Body of pancreas (tissue), 4 donors: ENCODE measurements at regions not wholly inside any gene's neighbourhood (a gene's known extent, or its start where the extent isn't known, plus 50 kb on each side); places are given as distances from the start of the nearest gene placed in this dataset.

Experiments
- ATAC-seq: fragments of 150-250 bp; one replicate; pipeline ENCODE4 v1.9.1; 2016
- DNase-seq, 4 donors: peaks; one replicate each; pipeline ENCODE4 v3.0.0-alpha.2; 2019
- H3K27ac ChIP-seq, 4 donors: fragments of 200-600 bp; sonication (generic); 1 replicate in 3 of 4; 2 replicates in 1 of 4; pipeline versions ENCODE4 v1.5.1 to v1.6.1; 2016 to 2019; ENCODE audit warnings: mild to moderate bottlenecking in 1 of 4, mixed read lengths in 1 of 4, moderate library complexity in 1 of 4
- H3K27me3 ChIP-seq, 2 donors: fragments of 200-600 bp; sonication (generic); one replicate each; pipeline ENCODE4 v1.6.0; 2016; ENCODE audit warnings: mild to moderate bottlenecking in 1 of 2
- H3K36me3 ChIP-seq, 2 donors: fragments of 200-600 bp; sonication (generic); replicated peaks in 1 of 2; 2 replicates each; pipeline ENCODE4 v1.5.1; 2016; ENCODE audit warnings: low read depth in 2 of 2; ENCODE audit not compliant: insufficient read depth in 1 of 2
- H3K4me1 ChIP-seq: fragments of 200-600 bp; sonication (generic); one replicate; pipeline ENCODE4 v1.6.0; 2016
- H3K4me3 ChIP-seq, 2 donors: fragments of 200-600 bp; sonication (generic); 1 replicate in 1 of 2; 2 replicates in 1 of 2; pipeline ENCODE4 v1.5.1; 2016 to 2019
- H3K9me3 ChIP-seq, 3 donors: fragments of 200-600 bp; sonication (generic); 1 replicate in 2 of 3; 2 replicates in 1 of 3; pipeline ENCODE4 v1.5.1; 2016
- CTCF ChIP-seq, 7 experiments: fragments of 450-650 bp in 4 of 7; fragments of 200-600 bp in 3 of 7; sonication (generic) in 3 of 7; IDR thresholded peaks; one replicate each; pipeline ENCODE4 v1.5.1; 2016 to 2019; ENCODE audit warnings: antibody characterized with exemption in 7 of 7
- POLR2A ChIP-seq, 3 donors: fragments of 450-650 bp; IDR thresholded peaks; one replicate each; pipeline ENCODE4 v1.6.1; 2016; ENCODE audit warnings: antibody characterized with exemption in 3 of 3, mild to moderate bottlenecking in 2 of 3
- WGBS, 2 donors: methylation state at CpG; one replicate each; pipeline ENCODE4 v1.1.5; 2017; 5-methylcytosine and 5-hydroxymethylcytosine counted together
- intact Hi-C: fragments of 100-400 bp; cut with DNase I; formaldehyde crosslinking; loops from one replicate; pipeline ENCODE4 v1.15.1; 2023

DNA sequence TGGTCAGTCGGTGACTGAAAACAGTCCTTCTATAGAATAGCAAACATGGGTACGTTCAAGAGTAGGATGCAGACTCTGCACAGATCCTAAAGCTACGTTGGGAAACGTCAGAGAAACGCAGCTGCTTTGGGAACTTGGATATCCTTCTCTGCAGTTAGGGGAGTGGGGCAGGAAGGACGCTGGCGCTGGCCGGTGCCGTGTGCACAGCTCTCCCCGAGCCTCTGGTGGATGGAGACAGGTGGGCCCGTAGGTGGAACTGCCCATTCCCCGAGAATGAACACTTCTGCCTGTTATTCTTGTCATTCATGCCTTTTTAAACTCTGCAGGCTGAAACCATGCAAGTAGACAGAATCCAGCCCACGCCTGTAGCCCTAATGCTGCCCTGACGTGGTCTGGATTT, 91.7 kb upstream of the MBOAT2 start:
- DNase-seq (no peak), ATAC-seq (no peak)
- H3K9me3 ChIP-seq, result no peaks in the 10 kb centered on the region
- H3K27ac ChIP-seq, result no peak overlapping the region
- no peaks in the 10 kb centered on the region for H3K36me3 ChIP-seq
- no peak overlapping the region for H3K4me3 ChIP-seq
- WGBS, 2 donors, result 71 to 77% methylated on average over 13 to 14 of the region's 14 CpGs
- no peaks in the 10 kb centered on the region for H3K27me3 ChIP-seq
- H3K4me1 ChIP-seq, result no peaks in the 10 kb centered on the region
- intact Hi-C loops, result no loop called here
- TF ChIP-seq POLR2A (IDR thresholded peaks at IDR 0.05) (no peak), CTCF (IDR thresholded peaks at IDR 0.05) (no peak)

DNA sequence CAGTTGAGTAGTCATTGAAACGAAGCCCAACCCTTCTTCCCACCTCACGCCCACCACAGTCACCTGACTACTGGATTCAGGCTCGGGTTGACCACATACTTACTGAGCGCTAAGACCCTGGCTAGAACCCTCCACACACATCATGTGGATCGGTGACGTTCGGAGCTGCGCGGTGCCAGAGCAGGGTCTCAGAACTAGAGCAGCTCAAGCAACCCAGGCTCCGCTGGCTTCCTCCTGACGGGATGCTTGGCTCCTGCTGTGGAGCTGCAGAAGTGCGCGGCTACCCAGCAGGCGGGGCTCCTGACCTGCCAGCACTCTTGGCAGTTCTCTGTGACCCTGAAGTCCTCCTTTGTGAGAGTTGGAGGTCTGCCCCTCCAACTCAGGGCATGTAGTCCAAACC, 90.6 kb upstream of the MBOAT2 start:
- no peak for DNase-seq
- Histone ChIP-seq H3K27ac (no peak overlapping the region), H3K4me3 (no peak overlapping the region), H3K9me3 (no peaks in the 10 kb centered on the region), H3K4me1 (no peaks in the 10 kb centered on the region), H3K36me3 (no peaks in the 10 kb centered on the region), H3K27me3 (no peaks in the 10 kb centered on the region)
- TF ChIP-seq POLR2A (IDR thresholded peaks at IDR 0.05), result no peak
- TF ChIP-seq CTCF (IDR thresholded peaks at IDR 0.05), result no peak
- intact Hi-C loops, result no loop called here
- ATAC-seq, result no peak
- 84 to 86% methylated on average over 14 of the region's 14 CpGs for WGBS, 2 donors

DNA sequence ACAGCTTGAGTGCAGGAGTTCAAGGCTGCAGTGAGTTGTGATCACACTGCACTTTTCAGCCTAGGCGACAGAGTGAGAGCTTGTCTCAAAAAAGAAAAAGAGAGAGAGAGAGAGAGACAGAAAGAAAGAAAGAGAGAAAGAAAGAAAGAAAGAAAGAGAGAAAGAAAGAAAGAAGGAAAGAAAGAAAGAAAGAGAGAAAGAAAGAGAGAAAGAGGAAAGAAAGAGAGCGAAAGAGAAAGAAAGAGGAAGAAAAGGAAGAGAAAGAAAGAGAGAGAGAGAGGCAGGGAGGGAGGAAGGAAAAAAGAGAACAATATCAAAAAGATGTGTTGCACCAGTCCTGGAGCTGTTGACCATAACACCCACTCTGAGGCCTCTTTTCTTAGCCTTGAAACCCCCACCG, 89.8 kb upstream of the MBOAT2 start:
- Histone ChIP-seq H3K36me3 (no peaks in the 10 kb centered on the region), H3K4me3 (no peak overlapping the region), H3K27me3 (no peaks in the 10 kb centered on the region), H3K9me3 (no peaks in the 10 kb centered on the region), H3K4me1 (no peaks in the 10 kb centered on the region), H3K27ac (no peak overlapping the region)
- 68 to 77% methylated on average over 3 of the region's 3 CpGs for WGBS, 2 donors
- no peak for TF ChIP-seq POLR2A (IDR thresholded peaks at IDR 0.05)
- TF ChIP-seq CTCF (IDR thresholded peaks at IDR 0.05), result no peak
- DNase-seq (no peak), ATAC-seq (no peak)
- intact Hi-C loops, result no loop called here

DNA sequence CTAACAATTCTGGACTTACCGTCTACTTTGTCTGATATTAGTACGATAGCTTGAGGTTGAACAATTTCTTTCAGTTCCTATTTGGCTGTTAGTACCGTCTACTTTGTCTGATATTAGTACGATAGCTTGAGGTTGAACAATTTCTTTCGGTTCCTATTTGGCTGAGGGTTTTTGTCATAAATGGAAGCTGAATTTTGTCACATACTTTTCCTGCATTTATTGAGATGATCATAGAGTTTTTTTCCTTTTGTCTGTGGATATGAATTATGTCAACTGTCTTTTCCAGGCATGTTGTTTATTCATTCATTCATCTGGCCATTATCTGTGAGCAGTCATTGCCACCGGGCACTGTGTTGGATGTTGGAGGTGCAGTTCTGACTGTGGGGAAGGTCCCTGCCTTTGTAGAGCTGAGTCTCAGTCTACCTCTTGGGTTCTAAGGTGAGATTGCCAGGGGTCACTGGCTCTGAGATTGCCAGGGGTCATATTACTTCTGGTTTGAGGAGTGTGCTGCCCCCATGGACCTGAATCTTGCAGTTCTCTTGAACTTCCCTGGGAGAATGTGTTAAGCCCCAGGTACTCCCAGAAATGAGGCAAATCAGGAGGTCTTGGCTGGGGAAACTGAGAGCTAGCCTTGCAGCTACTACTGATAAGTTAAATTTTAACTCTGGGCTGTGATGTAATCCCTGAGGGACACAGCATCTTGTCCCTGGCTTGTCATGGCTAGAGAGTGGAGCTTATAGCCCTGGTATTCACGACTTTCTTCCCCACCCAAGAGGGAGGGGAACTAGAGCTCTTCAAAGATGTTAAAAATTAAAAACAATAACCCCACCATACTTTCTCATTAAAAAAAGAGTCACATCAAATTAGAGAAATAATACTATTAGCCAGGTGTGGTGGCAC, 89.1 kb upstream of the MBOAT2 start:
- 56 to 73% methylated on average over 7 of the region's 7 CpGs for WGBS, 2 donors
- Histone ChIP-seq H3K4me3 (no peak overlapping the region), H3K9me3 (no peaks in the 10 kb centered on the region), H3K4me1 (no peaks in the 10 kb centered on the region), H3K27me3 (no peaks in the 10 kb centered on the region), H3K27ac (no peak overlapping the region), H3K36me3 (no peaks in the 10 kb centered on the region)
- no peak for TF ChIP-seq CTCF (IDR thresholded peaks at IDR 0.05)
- ATAC-seq (no peak), DNase-seq (no peak)
- intact Hi-C loops, result no loop called here

DNA sequence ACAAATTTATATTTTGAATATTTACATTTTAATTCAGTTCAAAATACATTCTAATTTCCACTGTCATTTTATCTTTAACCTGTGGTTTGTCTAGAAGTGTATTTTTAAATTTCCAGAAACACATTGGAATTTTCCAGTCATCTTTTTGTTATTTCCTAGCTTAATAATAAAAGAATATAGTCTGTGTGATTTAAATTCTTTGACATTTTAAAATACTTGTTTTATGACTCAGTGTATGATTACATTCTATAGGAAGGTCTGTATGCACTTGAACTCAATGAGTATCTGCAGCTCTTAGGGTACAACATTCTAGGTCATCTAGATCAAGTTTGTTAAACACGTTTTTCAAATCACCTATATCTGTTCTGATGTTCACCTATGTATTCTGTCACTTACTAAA, 88.3 kb upstream of the MBOAT2 start:
- Histone ChIP-seq H3K4me3 (no peak overlapping the region), H3K27me3 (no peaks in the 10 kb centered on the region), H3K4me1 (no peaks in the 10 kb centered on the region), H3K27ac (no peak overlapping the region), H3K9me3 (no peaks in the 10 kb centered on the region), H3K36me3 (no peaks in the 10 kb centered on the region)
- 21 to 42% methylated on average over 1 of the region's 1 CpG for WGBS, 2 donors
- ATAC-seq (no peak), DNase-seq (no peak)
- no peak for TF ChIP-seq CTCF (IDR thresholded peaks at IDR 0.05)
- no peak for TF ChIP-seq POLR2A (IDR thresholded peaks at IDR 0.05)
- intact Hi-C loops, result no loop called here
